Ishikawa (cell line): ENCODE measurements at regions not wholly inside any gene's neighbourhood (a gene's known extent, or its start where the extent isn't known, plus 50 kb on each side); places are given as distances from the start of the nearest gene placed in this dataset.

Source experiments
- CEBPB ChIP-seq: IDR thresholded peaks from 2 replicates; pipeline ENCODE4 v1.6.1; 2012
- CREB1 ChIP-seq: IDR thresholded peaks from 2 replicates; pipeline ENCODE4 v1.6.1; 2012; ENCODE audit warnings: low read depth
- EGR1 ChIP-seq: IDR thresholded peaks from 2 replicates; pipeline ENCODE4 v1.6.1; 2012
- EP300 ChIP-seq: IDR thresholded peaks from 2 replicates; pipeline ENCODE4 v1.6.1; 2012; ENCODE audit warnings: borderline replicate concordance
- FOXM1 ChIP-seq: IDR thresholded peaks from 2 replicates; pipeline ENCODE4 v1.6.1; 2012; ENCODE audit warnings: low read depth, borderline replicate concordance
- MAX ChIP-seq: IDR thresholded peaks from 2 replicates; pipeline ENCODE4 v1.6.1; 2012
- NFIC ChIP-seq: IDR thresholded peaks from 2 replicates; pipeline ENCODE4 v1.6.1; 2012
- RAD21 ChIP-seq: IDR thresholded peaks from 2 replicates; pipeline ENCODE4 v1.6.1; 2012; ENCODE audit warnings: low read depth
- REST ChIP-seq: IDR thresholded peaks from 2 replicates; pipeline ENCODE4 v1.6.1; 2012; ENCODE audit warnings: low read depth, mild to moderate bottlenecking
- TAF1 ChIP-seq: IDR thresholded peaks from 2 replicates; pipeline ENCODE4 v1.6.1; 2012; ENCODE audit warnings: low read depth, mild to moderate bottlenecking
- TCF12 ChIP-seq: IDR thresholded peaks from 2 replicates; pipeline ENCODE4 v1.6.1; 2012; ENCODE audit warnings: low read depth
- TEAD4 ChIP-seq: IDR thresholded peaks from 2 replicates; pipeline ENCODE4 v1.6.1; 2012
- USF1 ChIP-seq: IDR thresholded peaks from 2 replicates; pipeline ENCODE4 v1.6.1; 2012
- YY1 ChIP-seq: IDR thresholded peaks from 2 replicates; pipeline ENCODE4 v1.6.1; 2012; ENCODE audit warnings: low read depth
- ZBTB7A ChIP-seq: IDR thresholded peaks from 2 replicates; pipeline ENCODE4 v1.6.1; 2012; ENCODE audit warnings: low read depth

- no peak for TF ChIP-seq FOXM1
- no peak for TF ChIP-seq REST
- TF ChIP-seq MAX = no peak
- no peak for TF ChIP-seq NFIC
- TF ChIP-seq TEAD4 = no peak
- no peak for TF ChIP-seq TCF12
- TF ChIP-seq ZBTB7A = no peak
- TF ChIP-seq CREB1 = no peak
- TF ChIP-seq RAD21 = no peak
- no peak for TF ChIP-seq EGR1
- no peak for TF ChIP-seq TAF1
- TF ChIP-seq EP300 = no peak
Observed at GRCh38 chr4:126973201-126973600, 659.6 kb upstream of the INTU start.

- TF ChIP-seq MAX (no peak), CEBPB (no peak), NFIC (no peak)
Observed at GRCh38 chr4:126976850-126977632, 655.7 kb upstream of the INTU start.

GRCh38 chr4:126986005-126986404 is 646.8 kb upstream of the INTU start:
- TF ChIP-seq ZBTB7A = no peak
- TF ChIP-seq YY1 = no peak
- no peak for TF ChIP-seq CREB1
- TF ChIP-seq USF1 = no peak

GRCh38 chr4:126986828-126987227 is 645.9 kb upstream of the INTU start:
- TF ChIP-seq USF1 (no peak), ZBTB7A (no peak), TEAD4 (no peak), YY1 (no peak), TCF12 (no peak), NFIC (no peak), EGR1 (no peak), RAD21 (no peak), CEBPB (no peak), MAX (no peak), CREB1 (no peak), EP300 (no peak)

GRCh38 chr4:126991965-126992364 is 640.8 kb upstream of the INTU start:
- TF ChIP-seq MAX = no peak
- TF ChIP-seq CREB1 = no peak
- TF ChIP-seq CEBPB = no peak
- TF ChIP-seq TEAD4 = no peak
- TF ChIP-seq USF1 = no peak
- no peak for TF ChIP-seq EP300

GRCh38 chr4:126992910-126993309 is 639.8 kb upstream of the INTU start:
- TF ChIP-seq REST (no peak), TEAD4 (no peak), TCF12 (no peak), USF1 (no peak), EGR1 (no peak), RAD21 (no peak), TAF1 (no peak), ZBTB7A (no peak), EP300 (no peak)
